Chondrocyte (in vitro differentiated cells): ENCODE measurements at regions not wholly inside any gene's neighbourhood (a gene's known extent, or its start where the extent isn't known, plus 50 kb on each side); places are given as distances from the start of the nearest gene placed in this dataset.
"Not testable (repeated sequence)": the region's sequence is repeated elsewhere in the genome, so short reads cannot be mapped to it uniquely, and the experiment has no call there.

Source experiments
- DNase-seq: peaks from one replicate; pipeline ENCODE4 v3.0.0; 2021; ENCODE audit warnings: mixed read lengths, low spot score
- H3K27ac Mint-ChIP-seq: one replicate; pipeline ENCODE4 v1.8.0; 2021; ENCODE audit warnings: mild to moderate bottlenecking, moderate library complexity, mixed read lengths; ENCODE audit not compliant: unreplicated experiment
- H3K27me3 Mint-ChIP-seq: 2 replicates; pipeline ENCODE4 v1.8.0; 2021; ENCODE audit warnings: low read depth, mixed read lengths
- H3K36me3 Mint-ChIP-seq: 2 replicates; pipeline ENCODE4 v1.8.0; 2021; ENCODE audit warnings: low read depth, mixed read lengths
- H3K4me1 Mint-ChIP-seq: 2 replicates; pipeline ENCODE4 v1.8.0; 2021; ENCODE audit warnings: low read depth, mild to moderate bottlenecking, mixed read lengths
- H3K4me3 Mint-ChIP-seq: one replicate; pipeline ENCODE4 v1.8.0; 2021; ENCODE audit warnings: mild to moderate bottlenecking, moderate library complexity, mixed read lengths; ENCODE audit not compliant: unreplicated experiment
- H3K9me3 Mint-ChIP-seq: 2 replicates; pipeline ENCODE4 v1.8.0; 2021; ENCODE audit warnings: low read depth, mixed read lengths
- TF ChIP-seq, protein P1 (sequence below): fragments of 200-600 bp; sonication (generic); IDR thresholded peaks from 2 replicates; pipeline ENCODE4 v1.5.0; 2021; ENCODE audit warnings: antibody characterized with exemption, mild to moderate bottlenecking, moderate library complexity

DNA sequence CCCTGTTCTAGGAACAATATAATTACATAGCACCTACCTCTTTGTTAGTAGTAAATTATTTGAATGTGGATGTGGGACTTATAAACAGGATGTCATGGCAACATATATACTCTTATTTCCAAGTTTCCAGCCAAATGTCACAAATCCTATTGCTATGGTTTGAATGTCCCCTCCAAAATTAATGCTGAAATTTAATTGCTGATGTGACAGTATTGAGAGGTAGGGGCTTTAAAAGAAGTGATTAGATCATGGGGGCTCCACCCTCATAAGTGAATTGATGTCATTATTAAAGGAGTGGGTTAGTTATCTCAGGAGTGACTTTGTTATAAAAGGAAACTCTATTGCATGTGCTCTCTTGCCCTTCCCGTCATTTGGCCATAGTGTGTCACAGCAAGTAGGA, 164.2 kb upstream of the ATF7IP start:
- no peaks in the 10 kb centered on the region for H3K36me3 Mint-ChIP-seq
- H3K9me3 Mint-ChIP-seq, result peaks cover 2% of the 10 kb centered on the region
- H3K4me3 Mint-ChIP-seq, result no peak overlapping the region
- DNase-seq, result no peak
- H3K27me3 Mint-ChIP-seq, result no peaks in the 10 kb centered on the region
- TF ChIP-seq, protein P1, sequence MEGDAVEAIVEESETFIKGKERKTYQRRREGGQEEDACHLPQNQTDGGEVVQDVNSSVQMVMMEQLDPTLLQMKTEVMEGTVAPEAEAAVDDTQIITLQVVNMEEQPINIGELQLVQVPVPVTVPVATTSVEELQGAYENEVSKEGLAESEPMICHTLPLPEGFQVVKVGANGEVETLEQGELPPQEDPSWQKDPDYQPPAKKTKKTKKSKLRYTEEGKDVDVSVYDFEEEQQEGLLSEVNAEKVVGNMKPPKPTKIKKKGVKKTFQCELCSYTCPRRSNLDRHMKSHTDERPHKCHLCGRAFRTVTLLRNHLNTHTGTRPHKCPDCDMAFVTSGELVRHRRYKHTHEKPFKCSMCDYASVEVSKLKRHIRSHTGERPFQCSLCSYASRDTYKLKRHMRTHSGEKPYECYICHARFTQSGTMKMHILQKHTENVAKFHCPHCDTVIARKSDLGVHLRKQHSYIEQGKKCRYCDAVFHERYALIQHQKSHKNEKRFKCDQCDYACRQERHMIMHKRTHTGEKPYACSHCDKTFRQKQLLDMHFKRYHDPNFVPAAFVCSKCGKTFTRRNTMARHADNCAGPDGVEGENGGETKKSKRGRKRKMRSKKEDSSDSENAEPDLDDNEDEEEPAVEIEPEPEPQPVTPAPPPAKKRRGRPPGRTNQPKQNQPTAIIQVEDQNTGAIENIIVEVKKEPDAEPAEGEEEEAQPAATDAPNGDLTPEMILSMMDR, result no peak
- no peaks in the 10 kb centered on the region for H3K4me1 Mint-ChIP-seq
- no peak overlapping the region for H3K27ac Mint-ChIP-seq

DNA sequence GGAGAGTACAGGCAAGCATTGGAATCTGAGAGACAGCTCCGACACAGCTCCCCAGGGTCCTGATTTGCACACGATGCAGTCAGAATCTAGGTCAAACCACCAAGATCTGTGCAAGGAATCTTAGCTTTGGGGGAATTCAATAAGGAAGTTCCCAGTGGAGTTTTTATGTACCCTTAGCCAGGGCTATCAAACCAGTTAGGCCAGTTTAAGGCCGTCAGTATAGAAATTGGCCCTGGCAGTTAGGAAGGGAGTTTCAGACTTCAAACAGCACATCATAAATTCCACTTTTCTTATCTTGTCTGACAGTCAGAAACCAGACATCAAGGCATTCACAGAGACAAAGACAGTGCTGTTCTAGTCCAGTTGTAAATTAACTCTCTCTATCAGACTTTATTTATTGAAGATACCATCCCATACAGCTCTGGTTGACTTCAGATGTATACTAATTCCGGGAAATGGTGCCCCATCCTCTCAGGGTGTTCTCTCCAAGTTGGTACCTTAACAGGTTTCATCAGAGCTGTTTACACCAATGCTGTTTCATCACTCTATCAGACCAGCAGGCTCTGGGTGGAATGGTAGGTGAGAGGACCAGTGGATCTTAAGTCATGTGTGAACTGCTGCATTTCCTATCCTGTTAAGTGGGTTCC, 157.5 kb upstream of the ATF7IP start:
- Mint-ChIP-seq H3K4me1 (no peaks in the 10 kb centered on the region), H3K4me3 (no peak overlapping the region), H3K36me3 (no peaks in the 10 kb centered on the region), H3K27ac (no peak overlapping the region), H3K27me3 (no peaks in the 10 kb centered on the region), H3K9me3 (no peaks in the 10 kb centered on the region)
- TF ChIP-seq, protein P1, result no peak
- no peak for DNase-seq

DNA sequence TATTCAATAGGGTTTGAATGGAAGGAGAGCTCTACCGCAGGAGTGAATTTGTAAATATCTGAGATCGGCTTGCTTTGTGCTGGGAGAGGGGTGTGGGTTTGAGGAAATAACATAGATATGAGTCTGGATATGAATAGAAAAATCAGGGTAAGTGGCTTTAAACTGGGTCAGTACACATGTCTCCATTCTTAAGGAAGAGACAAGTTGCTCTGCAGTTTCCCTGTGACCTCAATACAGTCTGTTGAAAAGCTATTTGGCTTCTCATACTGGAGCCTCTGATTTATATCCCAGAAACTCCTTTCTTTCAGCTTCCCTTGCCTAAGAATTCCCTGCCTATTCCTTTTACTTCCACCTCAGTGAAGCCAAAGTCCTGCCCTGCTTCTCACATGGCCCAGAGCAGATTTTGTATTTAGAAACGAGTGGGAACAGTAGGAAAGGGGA, 153.5 kb upstream of the ATF7IP start:
- H3K27ac Mint-ChIP-seq, result no peak overlapping the region
- no peaks in the 10 kb centered on the region for H3K9me3 Mint-ChIP-seq
- H3K27me3 Mint-ChIP-seq, result no peaks in the 10 kb centered on the region
- no peaks in the 10 kb centered on the region for H3K36me3 Mint-ChIP-seq
- H3K4me1 Mint-ChIP-seq, result peaks cover 13% of the 10 kb centered on the region
- TF ChIP-seq, protein P1, result no peak
- no peak overlapping the region for H3K4me3 Mint-ChIP-seq
- DNase-seq, result no peak

DNA sequence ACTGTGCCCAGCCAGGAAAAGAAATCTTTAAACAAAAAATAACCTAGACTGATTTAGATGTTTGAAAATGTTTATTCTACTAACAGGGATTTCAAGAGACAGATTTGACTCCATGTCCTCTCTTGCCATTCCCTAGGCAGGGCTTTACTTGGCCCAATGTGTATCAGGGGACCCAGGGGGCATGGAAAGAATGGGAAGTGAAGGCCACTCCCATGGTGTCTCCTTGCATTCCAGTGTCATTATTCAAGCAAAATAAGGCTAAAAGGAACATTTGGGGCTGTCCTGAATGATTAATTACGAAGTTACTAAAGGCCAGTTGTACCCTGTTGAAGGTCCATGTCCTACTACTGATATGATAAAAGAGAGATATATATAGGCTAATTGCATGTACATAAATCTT, 151.9 kb upstream of the ATF7IP start:
- Mint-ChIP-seq H3K27me3 (no peaks in the 10 kb centered on the region), H3K4me3 (no peak overlapping the region), H3K36me3 (no peaks in the 10 kb centered on the region), H3K27ac (no peak overlapping the region), H3K9me3 (no peaks in the 10 kb centered on the region), H3K4me1 (peaks cover 13% of the 10 kb centered on the region)
- no peak for DNase-seq
- TF ChIP-seq, protein P1, result no peak

DNA sequence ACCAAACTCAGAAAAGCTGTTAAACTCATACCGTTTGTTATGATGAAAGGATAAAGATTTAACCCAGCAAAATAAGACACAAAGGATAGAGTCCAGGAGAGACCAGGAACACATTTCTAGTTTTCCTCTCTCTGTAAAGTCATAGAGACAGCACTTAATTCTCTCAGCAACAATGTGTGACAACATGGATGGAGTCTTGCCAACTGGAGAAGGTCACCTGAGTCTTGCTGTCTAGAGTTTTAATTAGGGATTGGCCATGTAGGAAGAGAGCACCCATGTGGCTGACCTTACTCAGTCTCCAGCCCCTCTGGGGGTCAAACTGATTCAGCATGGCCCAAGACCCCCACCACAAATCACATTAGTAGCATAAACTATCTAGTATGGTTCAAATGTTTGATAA, 151.0 kb upstream of the ATF7IP start:
- DNase-seq, result no peak
- Mint-ChIP-seq H3K27me3 (no peaks in the 10 kb centered on the region), H3K4me3 (no peak overlapping the region), H3K4me1 (peaks cover 13% of the 10 kb centered on the region), H3K27ac (no peak overlapping the region), H3K36me3 (no peaks in the 10 kb centered on the region), H3K9me3 (no peaks in the 10 kb centered on the region)
- TF ChIP-seq, protein P1, result no peak

- H3K4me3 Mint-ChIP-seq, DNase-seq, H3K27ac Mint-ChIP-seq, H3K36me3 Mint-ChIP-seq, H3K9me3 Mint-ChIP-seq, H3K27me3 Mint-ChIP-seq: not testable (repeated sequence)
- peaks cover 13% of the 10 kb centered on the region for H3K4me1 Mint-ChIP-seq
Observed at GRCh38 chr12:14215949-14216348, 149.5 kb upstream of the ATF7IP start.
